GM12891 (cell line): ENCODE measurements at regions not wholly inside any gene's neighbourhood (a gene's known extent, or its start where the extent isn't known, plus 50 kb on each side); places are given as distances from the start of the nearest gene placed in this dataset.

ENCODE experiments used
- DNase-seq: peaks from one replicate; pipeline ENCODE4 v3.0.0; 2011; ENCODE audit warnings: low spot score; ENCODE audit not compliant: insufficient read length
- FAIRE-seq: peaks from 2 replicates; lab custom pipeline; 2011; peaks lifted over from hg19 to GRCh38; lab: Jason Lieb, UNC
- PAX5 ChIP-seq: IDR thresholded peaks from 2 replicates; pipeline ENCODE4 v1.6.1; 2011; ENCODE audit warnings: low read length, moderate library complexity, mild to moderate bottlenecking; ENCODE audit not compliant: insufficient read depth, severe bottlenecking
- POLR2A ChIP-seq: IDR thresholded peaks from 2 replicates; pipeline ENCODE4 v1.6.1; 2011; ENCODE audit warnings: low read depth, low read length, control low read depth
- POLR2AphosphoS5 ChIP-seq: IDR thresholded peaks from 2 replicates; pipeline ENCODE4 v1.6.1; 2011; ENCODE audit warnings: low read depth, low read length, control low read depth
- POU2F2 ChIP-seq: IDR thresholded peaks from 2 replicates; pipeline ENCODE4 v1.6.1; 2011; ENCODE audit warnings: low read depth, mild to moderate bottlenecking, control low read depth, low read length, moderate library complexity
- SPI1 ChIP-seq: IDR thresholded peaks from 2 replicates; pipeline ENCODE4 v1.6.1; 2011; ENCODE audit warnings: low read depth, low read length, control low read depth
- TAF1 ChIP-seq: IDR thresholded peaks from 2 replicates; pipeline ENCODE4 v1.6.1; 2011; ENCODE audit warnings: low read depth, low read length, control low read depth

DNA sequence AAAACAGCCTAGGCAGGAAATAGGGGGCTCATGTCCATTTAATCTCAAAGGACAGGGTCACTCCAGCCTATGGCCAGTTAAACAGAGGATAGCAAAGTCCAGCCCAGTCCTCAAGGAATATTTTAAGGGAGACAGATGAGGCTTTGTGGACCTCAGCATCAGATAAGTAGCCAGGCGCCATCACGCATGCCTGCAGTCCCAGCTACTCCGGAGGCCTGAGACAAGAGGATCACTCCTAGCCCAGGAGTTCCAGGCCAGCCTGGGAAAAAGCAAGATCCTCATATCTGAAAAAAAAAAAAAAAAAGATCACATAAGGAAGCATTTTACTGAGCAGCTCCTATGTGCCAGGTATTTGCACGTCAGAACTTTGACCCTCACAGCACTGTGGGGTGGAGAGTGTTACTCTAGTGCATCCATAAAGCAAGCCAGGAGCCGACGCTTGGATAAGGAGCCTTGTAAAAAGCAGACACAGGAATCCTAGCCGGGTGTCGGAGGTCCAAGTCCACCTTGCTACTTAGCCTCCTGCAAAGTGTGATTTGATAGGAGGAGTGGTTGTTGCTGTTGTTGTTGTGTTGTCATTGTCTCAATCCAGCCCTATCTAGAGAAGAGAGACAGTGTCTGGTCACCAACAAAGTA lies 61.8 kb upstream of the DOCK1 start:
- FAIRE-seq (no peak), DNase-seq (no peak)
- TF ChIP-seq POU2F2 (no peak), TAF1 (no peak), SPI1 (no peak), POLR2A (no peak), PAX5 (no peak), POLR2AphosphoS5 (no peak)

- DNase-seq: no peak
- TF ChIP-seq POLR2AphosphoS5: no peak
- no peak for FAIRE-seq
Observed at GRCh38 chr10:126844406-126844805, 60.8 kb upstream of the DOCK1 start.

DNA sequence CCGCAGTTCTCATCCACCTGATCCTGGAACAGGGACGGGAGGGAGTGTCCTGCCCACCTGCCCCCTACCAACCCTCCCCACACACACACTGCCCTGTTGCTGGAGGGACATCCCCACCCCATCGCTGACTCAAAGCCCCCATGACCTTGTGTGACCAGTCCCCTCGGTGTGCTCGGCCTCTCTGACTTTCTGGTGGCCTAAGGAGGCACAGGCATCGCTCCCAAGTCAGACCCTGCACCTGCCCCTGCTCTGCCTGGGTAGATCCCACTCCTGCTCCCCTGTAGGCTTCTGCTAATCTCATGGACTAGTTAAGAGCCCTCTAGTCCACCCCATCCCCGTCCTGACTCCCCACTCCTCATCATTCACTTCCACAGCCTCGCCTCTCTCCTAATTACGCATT lies 58.8 kb upstream of the DOCK1 start:
- TF ChIP-seq SPI1 (no peak), TAF1 (no peak), POLR2AphosphoS5 (no peak), PAX5 (no peak), POU2F2 (no peak), POLR2A (no peak)
- FAIRE-seq (no peak), DNase-seq (no peak)

DNA sequence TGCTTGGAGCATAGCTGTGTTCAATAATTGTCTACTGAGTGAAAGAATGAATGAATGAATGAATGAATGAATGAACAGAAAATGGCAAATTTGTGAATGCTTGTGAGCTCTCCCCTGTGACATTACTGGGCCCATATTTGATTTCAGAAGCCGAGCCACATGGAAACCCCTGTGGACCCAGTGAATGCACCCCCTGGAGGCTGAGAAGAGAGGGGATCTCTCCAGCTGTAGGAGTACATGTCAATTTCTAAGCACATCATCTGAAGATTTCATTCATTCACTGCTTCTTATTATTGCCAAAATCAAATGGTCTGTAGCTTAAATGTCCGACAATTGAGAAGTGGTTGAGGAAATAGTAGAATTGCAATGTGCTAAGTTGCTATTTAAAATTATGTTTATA lies 58.3 kb upstream of the DOCK1 start:
- TF ChIP-seq SPI1: no peak
- TF ChIP-seq POLR2AphosphoS5: no peak
- TF ChIP-seq POLR2A: no peak
- TF ChIP-seq TAF1: no peak
- no peak for TF ChIP-seq PAX5
- no peak for TF ChIP-seq POU2F2
- DNase-seq (no peak), FAIRE-seq (no peak)

DNA sequence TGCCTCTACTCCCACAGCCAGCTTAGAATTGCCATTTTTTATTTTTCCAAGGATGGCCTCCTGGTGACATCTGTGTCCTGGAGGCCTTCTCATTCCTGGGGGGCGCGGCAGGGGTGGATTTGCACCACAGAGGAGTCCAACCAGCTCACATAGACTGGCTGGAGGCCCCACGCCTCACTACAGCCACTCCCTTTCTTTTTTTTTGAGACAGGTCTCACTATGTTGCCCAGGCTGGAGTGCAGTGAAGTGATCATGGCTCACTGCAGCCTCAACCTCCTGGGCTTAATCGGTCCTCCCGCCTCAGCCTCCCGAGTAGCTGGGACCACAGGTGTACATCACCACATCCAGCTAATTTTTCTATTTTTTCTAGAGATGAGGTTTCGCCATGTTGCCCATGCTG lies 57.6 kb upstream of the DOCK1 start:
- DNase-seq (no peak), FAIRE-seq (no peak)
- TF ChIP-seq POLR2AphosphoS5 (no peak), SPI1 (no peak), TAF1 (no peak), POU2F2 (no peak), POLR2A (no peak), PAX5 (no peak)

- no peak for FAIRE-seq
Observed at GRCh38 chr10:126849646-126850045, 55.6 kb upstream of the DOCK1 start.

DNA sequence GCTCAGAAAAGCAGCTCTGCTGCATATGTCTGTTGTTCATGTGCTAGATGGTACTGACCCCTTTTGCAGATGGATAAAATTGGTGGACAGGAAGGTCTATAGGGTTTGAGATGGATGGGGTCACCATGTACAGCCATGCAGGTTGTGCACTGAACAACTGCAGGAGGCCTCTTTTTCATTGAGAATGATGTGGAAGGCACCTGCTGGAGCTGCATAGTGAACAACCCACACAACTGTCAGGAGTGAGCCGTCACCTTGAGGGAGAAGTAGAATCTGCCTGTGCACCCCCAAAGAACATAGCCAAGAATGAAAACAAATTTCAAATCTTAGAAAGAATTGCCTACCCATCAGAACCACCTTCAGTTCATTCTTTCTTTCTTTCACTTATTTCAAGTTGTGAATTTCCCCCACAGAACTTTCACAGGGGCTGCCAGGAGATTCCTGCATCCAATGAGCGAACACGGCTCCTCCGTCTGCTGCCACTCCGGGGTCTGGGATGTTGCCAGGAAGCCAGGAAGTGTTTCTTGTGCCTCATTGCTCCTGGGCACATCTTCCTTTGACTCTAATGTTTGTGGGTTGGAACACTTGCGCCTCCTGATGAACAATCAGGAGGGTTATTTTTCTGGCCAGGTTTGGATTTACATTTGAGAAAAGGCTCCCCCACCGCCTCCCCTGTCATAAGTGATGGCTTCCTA lies 53.7 kb upstream of the DOCK1 start:
- no peak for DNase-seq
- TF ChIP-seq POU2F2 (no peak), TAF1 (no peak), SPI1 (no peak), POLR2A (no peak), PAX5 (no peak), POLR2AphosphoS5 (no peak)
- no peak for FAIRE-seq

More at GRCh38 chr10:126849646-126850045, 55.6 kb upstream of the DOCK1 start:
- DNase-seq: no peak
- TF ChIP-seq SPI1 (no peak), POU2F2 (no peak), TAF1 (no peak), POLR2AphosphoS5 (no peak), PAX5 (no peak), POLR2A (no peak)

- DNase-seq (no peak), FAIRE-seq (no peak)
- TF ChIP-seq SPI1 (no peak), POU2F2 (no peak), PAX5 (no peak), POLR2A (no peak), TAF1 (no peak), POLR2AphosphoS5 (no peak)
Observed at GRCh38 chr10:126854726-126855495, 50.3 kb upstream of the DOCK1 start.
